ENCODE measurements at regions not wholly inside any gene's neighbourhood (a gene's known extent, or its start where the extent isn't known, plus 50 kb on each side); places are given as distances from the start of the nearest gene placed in this dataset.

GRCh38 chr14:37669242-37669641 is 73.8 kb downstream of the TTC6 start:
- TF ChIP-seq CTCF (conservative IDR thresholded peaks at IDR 0.05; ENCODE audit: low read length) (no peak), EZH2phosphoT487 (IDR thresholded peaks at IDR 0.05; ENCODE audit: borderline replicate concordance) (no peak)

Data from Loucy (cell line).